ENCODE measurements at regions not wholly inside any gene's neighbourhood (a gene's known extent, or its start where the extent isn't known, plus 50 kb on each side); places are given as distances from the start of the nearest gene placed in this dataset.

GRCh38 chr11:70650075-70650909 is 252.0 kb downstream of the CTTN start (continued):
- TF ChIP-seq MYPOP (CRISPR knock-in tag; IDR thresholded peaks at IDR 0.05) (peak; percentile 92), ZNF180 (CRISPR knock-in tag; IDR thresholded peaks at IDR 0.05; ENCODE audit: borderline replicate concordance, low read depth) (peak; percentile 97; the same call in 1 of the 2 replicates), FUBP1 (CRISPR knock-in tag; IDR thresholded peaks at IDR 0.05; ENCODE audit: borderline replicate concordance) (0 out of 2 replicates have a peak, but pooled peaks have one; percentile 55), RERE (CRISPR knock-in tag; IDR thresholded peaks at IDR 0.05; ENCODE audit: low read depth) (peak; percentile 80; the same call in 1 of the 2 replicates), ZNF761 (CRISPR knock-in tag; conservative IDR thresholded peaks at IDR 0.05) (peak; percentile 97), RARA (CRISPR knock-in tag; IDR thresholded peaks at IDR 0.05) (peak; percentile 93), CENPBD1 (CRISPR knock-in tag; IDR thresholded peaks at IDR 0.05; ENCODE audit: borderline replicate concordance, low read depth) (peak; percentile 95; the same call in 1 of the 2 replicates), NFATC3 (CRISPR knock-in tag; IDR thresholded peaks at IDR 0.05) (peak; percentile 98; the same call in 1 of the 2 replicates), ZNF20 (CRISPR knock-in tag; IDR thresholded peaks at IDR 0.05) (peak; percentile 96), PHF8 (CRISPR knock-in tag; IDR thresholded peaks at IDR 0.05) (peak; percentile 55; the same call in 1 of the 2 replicates), DNMT1 (CRISPR knock-in tag; IDR thresholded peaks at IDR 0.05) (peak; percentile 88; the same call in 1 of the 2 replicates), ZNF83 (CRISPR knock-in tag; IDR thresholded peaks at IDR 0.05; ENCODE audit: borderline replicate concordance) (peak; percentile 100), ZNF670 (CRISPR knock-in tag; IDR thresholded peaks at IDR 0.05; ENCODE audit: borderline replicate concordance) (peak; percentile 90; the same call in 1 of the 2 replicates), PHF20 (CRISPR knock-in tag; IDR thresholded peaks at IDR 0.05) (peak; percentile 85), NFKBIZ (CRISPR knock-in tag; IDR thresholded peaks at IDR 0.05) (peak; percentile 100), SOX5 (CRISPR knock-in tag; IDR thresholded peaks at IDR 0.05; ENCODE audit: borderline replicate concordance) (peak; percentile 83), CEBPB (IDR thresholded peaks at IDR 0.05; ENCODE audit: borderline replicate concordance, low read depth, low read length) (no peak), SAP130 (CRISPR knock-in tag; IDR thresholded peaks at IDR 0.05; ENCODE audit: low read depth) (peak; percentile 99), ARNTL (CRISPR knock-in tag; IDR thresholded peaks at IDR 0.05) (peak; percentile 95), ZKSCAN8 (CRISPR knock-in tag; IDR thresholded peaks at IDR 0.05; ENCODE audit: borderline replicate concordance) (peak; percentile 95), HNRNPL (IDR thresholded peaks at IDR 0.05; ENCODE audit: low read depth, low read length) (no peak)
